EL (cell line): ENCODE measurements at regions not wholly inside any gene's neighbourhood (a gene's known extent, or its start where the extent isn't known, plus 50 kb on each side); places are given as distances from the start of the nearest gene placed in this dataset.
"Not testable (repeated sequence)": the region's sequence is repeated elsewhere in the genome, so short reads cannot be mapped to it uniquely, and the experiment has no call there.

Experiments used
- DNase-seq: peaks from one replicate; pipeline ENCODE4 v3.0.0-alpha.2; 2016

GRCh38 chr5:20759459-20759858, 771.5 kb upstream of the CDH18 start:
- DNase-seq, result not testable (repeated sequence)

GRCh38 chr5:20752179-20752578, 764.2 kb upstream of the CDH18 start:
- DNase-seq, result not testable (repeated sequence)

- not testable (repeated sequence) for DNase-seq
Observed at GRCh38 chr5:20735715-20736114, 747.7 kb upstream of the CDH18 start.

- not testable (repeated sequence) for DNase-seq
Observed at GRCh38 chr5:20732223-20732622, 744.2 kb upstream of the CDH18 start.

- not testable (repeated sequence) for DNase-seq
Observed at GRCh38 chr5:20721286-20721685, 733.3 kb upstream of the CDH18 start.

- DNase-seq, result not testable (repeated sequence)
Observed at GRCh38 chr5:20711520-20712155, 723.6 kb upstream of the CDH18 start.

- DNase-seq, result not testable (repeated sequence)
Observed at GRCh38 chr5:20707634-20708033, 719.6 kb upstream of the CDH18 start.

GRCh38 chr5:20694121-20694520, 706.1 kb upstream of the CDH18 start:
- DNase-seq, result no peak

GRCh38 chr5:20692913-20693312, 704.9 kb upstream of the CDH18 start:
- DNase-seq, result no peak

- no peak for DNase-seq
Observed at GRCh38 chr5:20683241-20683940, 695.4 kb upstream of the CDH18 start.

- no peak for DNase-seq
Observed at GRCh38 chr5:20680718-20681302, 692.8 kb upstream of the CDH18 start.

- DNase-seq, result peak; percentile 33
Observed at GRCh38 chr5:20678814-20679298, 690.9 kb upstream of the CDH18 start.

GRCh38 chr5:20678386-20678785, 690.4 kb upstream of the CDH18 start:
- no peak for DNase-seq

- no peak for DNase-seq
Observed at GRCh38 chr5:20660588-20660987, 672.6 kb upstream of the CDH18 start.

GRCh38 chr5:20656262-20656661, 668.3 kb upstream of the CDH18 start:
- DNase-seq, result no peak

GRCh38 chr5:20655211-20655610, 667.2 kb upstream of the CDH18 start:
- no peak for DNase-seq

- DNase-seq, result no peak
Observed at GRCh38 chr5:20654746-20655145, 666.7 kb upstream of the CDH18 start.

GRCh38 chr5:20654033-20654432, 666.0 kb upstream of the CDH18 start:
- DNase-seq, result no peak

GRCh38 chr5:20649966-20650365, 662.0 kb upstream of the CDH18 start:
- no peak for DNase-seq

- no peak for DNase-seq
Observed at GRCh38 chr5:20648981-20649380, 661.0 kb upstream of the CDH18 start.

- DNase-seq, result no peak
Observed at GRCh38 chr5:20636686-20637085, 648.7 kb upstream of the CDH18 start.

- DNase-seq, result no peak
Observed at GRCh38 chr5:20619591-20619990, 631.6 kb upstream of the CDH18 start.

GRCh38 chr5:20618340-20618739, 630.3 kb upstream of the CDH18 start:
- DNase-seq, result no peak

- DNase-seq, result no peak
Observed at GRCh38 chr5:20617841-20618240, 629.8 kb upstream of the CDH18 start.
